HT1080 (cell line): ENCODE measurements at regions not wholly inside any gene's neighbourhood (a gene's known extent, or its start where the extent isn't known, plus 50 kb on each side); places are given as distances from the start of the nearest gene placed in this dataset.
"Not testable (repeated sequence)": the region's sequence is repeated elsewhere in the genome, so short reads cannot be mapped to it uniquely, and the experiment has no call there.

Experiments
- DNase-seq: peaks from one replicate; pipeline ENCODE4 v3.0.0-alpha.2; 2015; ENCODE audit warnings: low read depth

- DNase-seq: no peak
Observed at GRCh38 chr9:18022642-18023041, 443.8 kb downstream of the SH3GL2 start.

DNA sequence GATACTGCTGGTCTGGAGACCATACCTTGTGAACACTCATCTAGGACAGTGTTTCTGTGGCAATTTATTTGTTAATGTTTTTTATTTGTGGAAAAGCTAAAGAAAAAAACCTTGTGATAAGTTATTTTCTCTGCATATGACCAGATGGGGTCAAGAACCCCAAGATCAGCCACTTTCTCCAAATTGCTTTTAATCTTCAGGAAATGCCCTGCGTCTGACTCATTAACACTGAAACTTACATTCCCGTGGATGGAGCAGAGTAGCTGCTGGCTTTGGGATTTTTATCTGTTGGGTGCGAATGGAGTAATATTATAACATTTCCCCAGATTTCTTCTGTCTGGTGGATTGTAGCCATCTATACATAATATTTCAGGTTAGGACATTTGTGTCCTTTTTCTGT is 444.5 kb downstream of the SH3GL2 start:
- DNase-seq: no peak

- no peak for DNase-seq
Observed at GRCh38 chr9:18032636-18033035, 441.3 kb upstream of the ADAMTSL1 start.

- DNase-seq: no peak
Observed at GRCh38 chr9:18036422-18037187, 437.3 kb upstream of the ADAMTSL1 start.

DNA sequence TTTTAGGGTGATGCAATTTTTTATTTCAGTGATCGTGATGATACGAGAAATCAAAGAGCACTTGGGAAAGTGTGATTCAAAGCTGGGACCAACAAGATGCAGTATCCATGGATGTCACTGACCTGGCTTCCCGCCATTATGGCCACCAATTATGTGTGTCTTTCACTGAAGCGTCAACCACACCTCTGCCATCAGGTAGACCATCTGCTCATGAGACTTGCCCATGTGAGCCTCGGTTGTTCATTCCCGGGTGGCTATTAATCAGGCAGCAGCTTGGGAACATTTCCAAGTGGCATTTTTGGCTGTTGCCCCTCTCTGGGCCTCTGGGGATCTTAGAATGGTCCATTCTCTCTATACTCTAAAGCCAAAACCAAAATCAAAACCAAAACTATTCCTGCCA is 436.0 kb upstream of the ADAMTSL1 start:
- no peak for DNase-seq

DNA sequence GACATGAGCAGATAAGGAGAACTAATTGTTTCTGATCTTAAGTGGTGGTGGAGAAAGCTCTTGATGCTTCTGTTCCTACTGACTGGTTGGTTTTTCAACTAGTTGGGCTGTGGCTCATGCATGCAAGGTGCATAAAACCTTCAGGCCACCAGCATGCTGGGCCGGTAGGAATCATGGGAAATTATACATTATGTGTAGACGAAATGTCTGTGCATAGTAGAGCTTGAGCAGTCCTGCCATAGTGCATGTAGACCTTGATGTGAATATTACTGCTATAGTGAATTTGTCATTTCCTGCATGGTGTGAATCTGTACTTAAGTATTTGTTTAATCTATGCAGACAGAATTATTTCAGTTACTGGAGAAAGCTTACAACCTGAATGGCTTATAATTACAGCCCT is 433.6 kb upstream of the ADAMTSL1 start:
- DNase-seq: no peak

DNA sequence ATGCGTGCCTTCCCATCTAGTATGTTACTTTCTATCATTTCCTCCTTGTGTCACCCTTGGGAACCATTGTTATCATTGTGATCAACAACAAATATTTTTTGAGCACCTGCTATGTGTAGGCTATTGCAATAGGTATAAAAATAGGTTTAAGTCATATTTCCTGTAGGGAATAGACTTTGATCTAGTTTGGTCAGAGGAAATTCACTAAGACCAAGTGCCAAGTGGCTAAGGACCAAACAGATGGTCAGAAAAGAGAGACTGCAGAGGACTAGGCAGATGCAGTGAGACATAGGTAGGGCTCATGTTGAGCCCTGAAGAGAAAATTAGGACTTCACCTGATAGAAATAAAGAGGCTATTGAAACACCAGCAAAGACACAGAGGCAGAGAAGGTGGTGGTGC is 430.0 kb upstream of the ADAMTSL1 start:
- DNase-seq: no peak

DNA sequence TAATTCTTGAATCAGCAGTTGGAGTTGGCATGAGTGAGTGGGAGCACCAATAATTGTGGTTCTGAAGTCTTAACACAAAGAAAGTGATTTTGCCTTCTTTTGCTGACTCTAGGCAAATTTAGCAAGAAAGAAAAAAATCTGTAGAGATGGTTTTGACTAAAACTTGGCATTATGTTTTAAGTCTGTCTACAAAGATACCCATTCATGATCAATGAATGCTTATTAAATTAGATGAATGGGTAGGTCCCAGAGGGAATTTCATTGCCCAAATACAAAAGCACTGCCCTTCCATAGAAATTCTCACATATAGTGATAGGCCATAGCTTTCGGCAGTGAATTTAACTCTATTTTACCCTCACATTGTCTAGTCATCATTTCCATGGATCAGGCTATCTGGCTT is 428.6 kb upstream of the ADAMTSL1 start:
- no peak for DNase-seq

GRCh38 chr9:18046068-18046467 is 427.9 kb upstream of the ADAMTSL1 start:
- no peak for DNase-seq

- DNase-seq: no peak
Observed at GRCh38 chr9:18051638-18052037, 422.3 kb upstream of the ADAMTSL1 start.

DNA sequence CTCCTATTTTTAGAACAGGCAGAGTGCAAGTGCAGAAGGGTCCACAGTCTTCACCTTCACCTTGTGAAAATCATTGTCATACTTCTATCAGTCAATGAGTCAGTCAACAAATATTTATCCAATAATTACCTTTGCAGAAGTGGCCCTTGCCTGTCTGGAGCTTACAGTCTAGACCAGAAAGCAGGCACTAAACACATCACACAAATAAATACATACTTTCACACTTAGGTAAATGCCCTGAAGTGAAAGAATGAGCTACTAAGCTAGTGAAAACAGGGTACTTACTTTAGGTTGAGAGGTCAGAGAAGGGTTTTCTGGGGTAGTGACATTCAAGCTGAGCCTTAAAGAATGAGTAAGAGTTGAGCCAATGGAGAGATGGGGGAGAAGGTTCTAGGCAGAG is 421.9 kb upstream of the ADAMTSL1 start:
- DNase-seq: no peak

DNA sequence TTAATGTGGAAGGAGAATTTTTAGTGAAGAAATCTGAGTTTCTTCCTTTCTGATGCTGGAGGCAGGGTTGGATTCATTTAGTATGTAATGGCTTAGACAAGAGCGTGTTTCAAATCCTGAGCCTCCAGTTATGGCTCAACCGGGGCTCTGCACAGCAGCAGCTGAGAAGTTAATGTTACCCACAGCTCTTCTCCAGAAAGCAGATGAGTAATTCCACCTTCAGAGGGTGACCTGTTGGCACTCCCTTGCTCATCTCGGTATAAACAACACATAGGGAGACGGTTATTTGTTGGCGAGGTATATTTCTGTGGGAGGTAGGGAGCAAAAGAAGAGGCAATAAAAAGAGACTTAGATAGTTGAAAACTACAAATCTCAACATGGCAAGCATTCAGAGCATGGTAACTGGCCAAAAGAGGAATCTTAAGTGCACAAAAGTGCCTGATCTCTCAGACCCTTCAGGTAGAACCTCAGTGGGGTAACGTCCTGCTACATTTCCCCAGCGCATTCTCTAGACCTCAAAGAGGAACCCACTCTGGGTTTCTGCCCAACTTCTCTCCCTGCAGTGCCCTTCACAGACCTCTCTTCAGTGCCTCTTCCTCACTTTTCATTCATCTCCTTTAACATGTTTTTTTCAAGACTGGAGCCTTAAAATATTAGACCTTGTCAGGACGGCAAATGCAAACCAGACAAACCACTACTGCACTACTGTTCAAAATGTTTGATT is 417.5 kb upstream of the ADAMTSL1 start:
- no peak for DNase-seq

DNA sequence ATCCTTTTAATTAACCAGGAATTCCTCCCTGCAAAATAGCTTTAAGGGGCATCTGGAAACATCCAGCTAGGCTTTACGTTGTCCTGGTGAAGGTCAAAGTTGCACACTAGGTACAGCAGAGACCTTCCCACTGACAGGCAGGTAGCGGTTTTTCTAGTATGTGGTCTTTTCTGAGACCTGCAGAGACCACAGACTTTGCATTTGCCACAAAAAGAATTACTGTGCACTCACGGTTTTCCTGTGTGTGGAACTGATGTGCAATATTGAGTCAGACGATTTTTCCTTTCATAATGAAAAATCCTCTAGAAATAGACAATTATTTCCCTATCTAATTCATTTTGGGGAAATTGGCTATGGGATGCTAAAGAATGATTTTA is 417.0 kb upstream of the ADAMTSL1 start:
- no peak for DNase-seq

- no peak for DNase-seq
Observed at GRCh38 chr9:18058564-18059442, 415.1 kb upstream of the ADAMTSL1 start.

- DNase-seq: no peak
Observed at GRCh38 chr9:18059447-18059846, 414.5 kb upstream of the ADAMTSL1 start.

DNA sequence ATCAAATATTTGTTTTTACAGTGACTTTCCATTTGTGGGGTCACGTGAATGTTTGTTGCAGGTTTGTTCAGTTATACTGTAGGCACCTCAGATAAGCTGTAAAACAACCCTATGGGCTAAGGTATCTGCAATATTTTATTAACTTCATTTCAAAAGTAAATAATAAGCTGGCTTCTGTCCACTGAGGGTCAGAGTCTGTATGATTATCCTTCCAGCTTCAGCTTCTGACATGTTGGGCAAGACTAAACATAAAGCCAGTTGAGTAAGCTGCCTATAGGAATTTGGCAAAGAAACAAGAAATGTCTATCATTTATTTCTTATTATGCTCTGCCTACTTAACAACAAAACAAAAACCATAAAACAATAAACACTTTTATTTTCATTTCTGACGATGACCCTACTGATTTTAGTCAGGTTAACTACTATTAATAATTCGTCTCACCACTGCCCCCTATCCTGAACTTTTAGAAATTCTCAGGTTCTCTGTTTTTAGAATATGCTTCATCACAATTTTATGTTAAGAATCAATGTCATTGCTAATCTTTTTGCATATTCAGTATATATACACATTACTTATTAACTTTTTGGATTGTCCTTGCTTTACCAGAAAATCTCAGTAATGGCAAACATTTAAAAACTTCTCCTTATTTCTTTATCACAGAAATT is 413.6 kb upstream of the ADAMTSL1 start:
- no peak for DNase-seq

DNA sequence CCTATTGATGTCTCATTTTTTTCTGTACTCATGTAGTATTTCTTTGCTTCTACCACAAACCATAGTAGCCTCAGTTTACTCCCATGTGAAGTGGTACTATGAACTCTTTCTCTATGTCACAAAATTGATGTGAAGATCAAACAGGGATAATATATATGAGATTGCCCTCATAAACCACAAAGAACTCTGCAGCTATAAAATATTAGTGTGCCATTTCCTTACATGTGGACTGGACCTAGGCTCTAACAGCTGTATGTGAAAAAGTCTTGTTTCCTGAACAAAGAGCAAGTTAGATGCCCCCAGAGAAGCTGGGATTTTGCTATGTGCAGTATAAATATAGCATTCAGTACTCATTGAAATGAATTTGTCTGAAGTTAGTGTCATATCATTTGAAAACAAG is 412.6 kb upstream of the ADAMTSL1 start:
- DNase-seq: no peak

DNA sequence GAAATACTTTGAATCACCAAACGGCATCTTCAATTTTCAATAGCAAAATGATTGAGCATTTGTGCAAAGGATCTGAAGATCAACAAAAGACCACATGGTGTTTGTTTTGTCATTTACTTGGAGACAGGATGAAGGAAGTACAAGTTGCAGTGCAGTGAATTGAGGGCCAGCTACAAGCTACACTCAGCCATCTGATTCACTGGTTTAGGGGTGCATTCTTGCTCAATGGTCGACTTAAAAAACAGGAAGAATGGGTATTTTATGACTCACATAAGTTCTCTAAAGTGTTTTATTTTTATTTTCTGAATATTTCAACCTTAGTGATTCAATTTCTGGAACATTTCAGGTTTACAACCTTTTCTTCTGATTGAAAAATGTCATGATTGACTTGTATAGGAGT is 412.1 kb upstream of the ADAMTSL1 start:
- no peak for DNase-seq

- DNase-seq: no peak
Observed at GRCh38 chr9:18063856-18064390, 410.0 kb upstream of the ADAMTSL1 start.

GRCh38 chr9:18066608-18067007 is 407.3 kb upstream of the ADAMTSL1 start:
- not testable (repeated sequence) for DNase-seq

DNA sequence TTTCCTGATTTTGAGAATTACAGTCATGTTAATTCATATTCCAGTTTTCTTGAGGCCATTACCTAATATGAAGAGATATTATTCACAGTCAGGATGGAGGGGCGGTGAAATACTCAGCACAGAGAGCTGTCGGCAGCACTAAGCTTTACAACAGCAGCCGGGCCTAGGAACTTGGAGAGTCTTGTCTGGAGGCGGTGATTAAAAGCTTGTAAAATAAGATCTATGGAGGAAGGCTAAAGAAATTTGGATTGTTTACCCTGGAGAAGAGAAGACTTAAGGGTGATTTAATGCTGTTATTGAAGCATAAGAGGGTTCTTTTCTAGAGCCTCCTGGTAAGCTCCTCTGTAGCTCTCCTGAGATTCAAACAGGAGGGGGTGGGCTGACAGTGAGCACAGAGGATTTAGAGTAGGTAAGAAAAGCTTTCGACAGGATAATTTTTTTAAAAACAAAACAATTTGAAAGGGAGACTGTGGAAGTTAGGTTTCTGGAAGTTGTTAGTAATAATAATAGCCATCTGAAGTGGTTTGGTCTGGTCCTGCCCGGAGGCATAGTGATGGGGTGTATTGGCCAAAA is 406.3 kb upstream of the ADAMTSL1 start:
- no peak for DNase-seq
